ENCODE measurements at regions not wholly inside any gene's neighbourhood (a gene's known extent, or its start where the extent isn't known, plus 50 kb on each side); places are given as distances from the start of the nearest gene placed in this dataset.

DNA sequence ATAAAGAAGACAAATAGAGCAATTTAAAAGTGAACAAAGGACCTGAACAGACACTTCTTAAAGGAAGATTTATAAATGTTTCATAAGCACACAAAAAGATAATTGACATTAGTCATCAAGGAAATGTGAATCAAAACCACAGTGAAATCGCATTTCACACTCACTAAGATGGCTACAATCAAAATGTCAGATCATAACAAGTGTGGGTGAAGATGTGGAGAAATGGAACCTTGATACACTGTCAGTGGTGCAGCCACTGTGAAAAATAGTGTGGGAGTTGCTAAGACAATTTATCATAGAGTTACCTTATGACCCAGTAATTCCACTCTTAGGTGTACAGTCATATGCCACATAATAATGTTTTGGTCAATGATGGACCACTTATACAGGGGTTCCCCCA is 54.5 kb upstream of the HTR4 start:
- no peaks in the 10 kb centered on the region for H3K9me3 Mint-ChIP-seq

DNA sequence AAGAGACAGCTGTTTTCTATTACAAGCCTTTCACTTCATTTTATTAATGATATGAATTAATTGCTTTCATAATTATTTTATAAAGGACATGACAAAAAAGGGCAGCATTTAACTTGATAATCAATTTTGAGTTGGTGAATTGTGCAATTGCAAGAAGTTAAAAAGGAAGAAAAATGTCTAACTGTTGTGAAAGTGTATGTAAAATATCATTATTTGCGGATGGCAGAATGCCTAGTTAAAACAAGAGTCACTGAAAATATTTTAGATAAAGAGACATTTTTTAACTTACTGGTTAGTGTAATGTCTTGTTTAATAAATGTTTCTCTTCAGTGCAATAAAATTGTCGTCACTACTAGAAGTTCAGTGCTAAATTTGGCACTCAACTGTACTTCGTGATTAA is 57.6 kb upstream of the HTR4 start:
- Mint-ChIP-seq H3K4me1 (ENCODE audit: low read depth) (peaks cover 9% of the 10 kb centered on the region), H3K9me3 (no peaks in the 10 kb centered on the region), H3K4me3 (no peak overlapping the region), H3K27me3 (ENCODE audit: low read depth) (no peaks in the 10 kb centered on the region), H3K27ac (no peak overlapping the region), H3K36me3 (ENCODE audit: low read depth) (no peaks in the 10 kb centered on the region)
- no peak for DNase-seq (ENCODE audit: low spot score)

More for the DNA sequence above, 54.5 kb upstream of the HTR4 start:
- DNase-seq (ENCODE audit: low spot score) = peak; percentile 58
- Mint-ChIP-seq H3K4me3 (no peak overlapping the region), H3K27ac (no peak overlapping the region), H3K4me1 (ENCODE audit: low read depth) (peaks cover 7% of the 10 kb centered on the region), H3K27me3 (ENCODE audit: low read depth) (no peaks in the 10 kb centered on the region), H3K36me3 (ENCODE audit: low read depth) (no peaks in the 10 kb centered on the region)

DNA sequence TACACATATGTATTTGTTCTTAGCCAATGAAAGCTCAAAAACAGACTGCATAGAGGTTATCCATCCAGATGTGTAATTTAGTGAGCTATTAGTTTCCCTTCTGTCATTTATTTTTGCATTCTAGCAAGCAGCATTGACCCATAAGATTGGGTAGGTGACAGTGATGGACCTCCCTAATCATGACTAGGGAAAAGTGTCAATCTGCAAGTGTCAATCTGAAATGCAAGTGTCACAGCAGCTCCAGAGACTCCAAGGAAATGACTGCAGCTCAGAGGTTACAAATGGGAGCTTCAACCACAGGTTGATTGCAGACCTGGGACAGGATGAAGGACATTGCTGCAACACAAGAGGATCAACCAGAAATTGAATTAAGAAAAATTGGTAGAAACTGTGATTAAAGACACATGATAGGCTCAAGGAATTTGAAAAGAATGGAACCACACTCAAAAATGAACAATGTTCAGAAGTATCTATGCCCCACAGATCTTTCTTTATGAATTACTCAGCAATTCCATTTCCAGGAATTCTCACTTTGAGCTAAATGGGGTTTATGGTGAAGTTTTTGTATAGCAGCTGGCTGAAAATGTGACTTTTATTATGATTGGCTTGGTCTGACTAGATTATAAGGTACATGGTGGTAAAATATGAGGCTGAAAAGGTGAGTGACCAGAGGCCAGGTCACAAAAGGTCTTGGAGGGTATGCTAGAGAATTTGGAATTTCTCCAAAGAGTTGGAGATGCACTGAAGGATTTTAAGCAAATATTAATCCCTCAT is 59.6 kb upstream of the HTR4 start:
- DNase-seq (ENCODE audit: low spot score) = no peak
- Mint-ChIP-seq H3K36me3 (ENCODE audit: low read depth) (no peaks in the 10 kb centered on the region), H3K27ac (no peak overlapping the region), H3K27me3 (ENCODE audit: low read depth) (peaks cover under 1% of the 10 kb centered on the region), H3K4me1 (ENCODE audit: low read depth) (peaks cover 4% of the 10 kb centered on the region), H3K9me3 (no peaks in the 10 kb centered on the region), H3K4me3 (no peak overlapping the region)

DNA sequence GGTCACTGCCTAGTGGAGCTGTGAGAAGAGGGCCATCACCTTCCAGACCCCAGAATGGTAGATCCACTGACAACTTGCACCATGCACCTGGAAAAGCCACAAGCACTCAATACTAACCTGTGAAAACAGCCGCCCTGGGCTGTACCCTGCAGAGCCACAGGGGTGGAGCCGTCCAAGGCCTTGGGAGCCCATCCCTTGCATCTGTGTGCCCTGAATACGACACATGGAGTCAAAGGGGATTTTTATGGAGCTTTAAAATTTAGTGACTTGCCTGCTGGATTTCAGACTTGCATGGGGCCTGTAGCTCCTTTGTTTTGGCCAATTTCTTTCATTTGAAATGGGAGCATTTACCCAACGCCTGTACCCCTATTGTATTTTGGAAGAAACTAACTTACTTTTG is 62.4 kb upstream of the HTR4 start:
- Mint-ChIP-seq H3K4me1 (ENCODE audit: low read depth) (peaks cover 4% of the 10 kb centered on the region), H3K27ac (no peak overlapping the region), H3K36me3 (ENCODE audit: low read depth) (no peaks in the 10 kb centered on the region), H3K27me3 (ENCODE audit: low read depth) (peaks cover 11% of the 10 kb centered on the region), H3K4me3 (no peak overlapping the region), H3K9me3 (no peaks in the 10 kb centered on the region)
- DNase-seq (ENCODE audit: low spot score) = no peak

DNA sequence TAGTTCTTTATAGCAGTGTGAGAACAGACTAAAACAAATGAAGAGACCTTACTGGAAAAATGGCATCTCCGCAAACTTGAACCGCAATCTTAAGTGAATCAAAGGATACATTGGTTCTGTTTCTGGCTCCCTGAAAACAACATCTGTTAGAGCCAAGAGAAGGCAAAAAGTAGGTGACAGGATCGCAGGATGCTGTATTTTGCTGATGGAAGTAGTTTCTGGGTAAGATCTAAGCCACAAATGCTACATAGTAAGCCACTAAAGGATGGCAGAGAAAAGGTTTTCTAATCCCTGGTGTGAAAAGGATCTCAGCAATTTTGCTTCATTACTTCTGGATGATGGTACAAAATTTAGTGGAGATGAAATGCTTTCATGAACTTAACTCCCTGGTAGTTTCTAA is 63.3 kb upstream of the HTR4 start:
- no peak for DNase-seq (ENCODE audit: low spot score)
- peaks cover 11% of the 10 kb centered on the region for H3K27me3 Mint-ChIP-seq (ENCODE audit: low read depth)
- no peak overlapping the region for H3K4me3 Mint-ChIP-seq
- no peaks in the 10 kb centered on the region for H3K9me3 Mint-ChIP-seq
- H3K27ac Mint-ChIP-seq = no peak overlapping the region
- H3K36me3 Mint-ChIP-seq (ENCODE audit: low read depth) = no peaks in the 10 kb centered on the region
- H3K4me1 Mint-ChIP-seq (ENCODE audit: low read depth) = peaks cover 4% of the 10 kb centered on the region

DNA sequence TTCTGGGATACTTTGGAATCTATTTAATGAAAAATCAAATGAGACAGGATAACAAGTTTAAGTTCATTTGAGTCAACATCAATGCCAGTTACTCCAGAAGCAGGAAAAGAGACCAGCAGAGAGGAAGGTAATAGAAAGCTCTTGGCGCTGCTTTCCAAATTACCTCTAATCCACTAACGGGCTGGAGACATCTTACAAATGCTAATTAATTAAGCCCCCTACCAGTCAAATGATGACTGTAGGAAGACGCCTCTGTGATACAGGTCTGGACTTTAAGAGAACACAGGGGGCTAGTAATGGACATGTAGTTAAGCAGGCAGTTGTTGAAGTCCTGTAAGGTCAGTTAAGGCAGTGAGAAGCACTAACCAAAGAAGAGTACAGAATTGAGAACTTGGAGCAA is 65.3 kb upstream of the HTR4 start:
- Mint-ChIP-seq H3K36me3 (ENCODE audit: low read depth) (no peaks in the 10 kb centered on the region), H3K9me3 (no peaks in the 10 kb centered on the region), H3K4me3 (no peak overlapping the region), H3K27ac (no peak overlapping the region), H3K27me3 (ENCODE audit: low read depth) (peaks cover 17% of the 10 kb centered on the region), H3K4me1 (ENCODE audit: low read depth) (no peaks in the 10 kb centered on the region)
- no peak for DNase-seq (ENCODE audit: low spot score)

DNA sequence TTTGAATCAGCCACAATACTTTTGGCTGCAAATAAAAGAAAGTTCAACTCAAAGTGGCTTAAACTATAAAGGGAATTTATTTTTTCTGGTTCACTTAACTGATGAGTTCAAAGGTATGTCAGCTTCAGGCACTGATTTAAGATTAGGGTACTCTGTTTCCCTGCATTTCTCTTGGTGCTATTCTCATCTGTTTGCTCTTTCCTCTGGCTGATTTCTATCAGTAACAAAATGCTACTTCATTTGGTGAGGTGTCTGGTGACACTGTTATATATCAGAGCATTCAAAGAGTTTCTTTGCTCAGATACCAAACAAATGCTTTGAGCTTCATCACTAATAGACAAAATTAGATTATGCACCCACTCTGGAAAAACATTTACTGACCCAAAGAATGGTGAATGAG is 65.9 kb upstream of the HTR4 start:
- DNase-seq (ENCODE audit: low spot score) = no peak
- no peak overlapping the region for H3K27ac Mint-ChIP-seq
- H3K4me3 Mint-ChIP-seq = no peak overlapping the region
- H3K36me3 Mint-ChIP-seq (ENCODE audit: low read depth) = no peaks in the 10 kb centered on the region
- no peaks in the 10 kb centered on the region for H3K4me1 Mint-ChIP-seq (ENCODE audit: low read depth)
- no peaks in the 10 kb centered on the region for H3K9me3 Mint-ChIP-seq
- peaks cover 19% of the 10 kb centered on the region for H3K27me3 Mint-ChIP-seq (ENCODE audit: low read depth)

DNA sequence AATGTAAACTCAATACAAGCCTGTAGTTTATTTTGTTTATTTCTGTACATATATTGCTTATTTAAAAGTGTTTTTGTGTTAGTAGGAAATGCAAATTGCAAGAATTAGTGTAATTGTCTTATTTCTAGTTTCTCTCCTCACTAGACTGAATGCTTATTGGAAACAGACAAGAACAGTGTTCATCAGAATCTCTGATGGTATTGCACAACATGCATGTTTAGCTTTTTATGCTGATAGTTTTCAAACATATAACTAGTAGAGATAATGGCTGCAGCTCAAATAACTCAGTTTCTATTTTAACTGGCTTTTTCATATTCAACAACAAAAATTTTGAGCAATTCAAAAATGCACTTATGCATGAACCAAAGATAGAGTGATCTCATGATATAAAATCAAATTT is 68.8 kb upstream of the HTR4 start:
- DNase-seq (ENCODE audit: low spot score) = no peak
- no peaks in the 10 kb centered on the region for H3K9me3 Mint-ChIP-seq
- no peaks in the 10 kb centered on the region for H3K4me1 Mint-ChIP-seq (ENCODE audit: low read depth)
- peaks cover 19% of the 10 kb centered on the region for H3K27me3 Mint-ChIP-seq (ENCODE audit: low read depth)
- no peak overlapping the region for H3K27ac Mint-ChIP-seq
- H3K4me3 Mint-ChIP-seq = no peak overlapping the region
- H3K36me3 Mint-ChIP-seq (ENCODE audit: low read depth) = no peaks in the 10 kb centered on the region

DNA sequence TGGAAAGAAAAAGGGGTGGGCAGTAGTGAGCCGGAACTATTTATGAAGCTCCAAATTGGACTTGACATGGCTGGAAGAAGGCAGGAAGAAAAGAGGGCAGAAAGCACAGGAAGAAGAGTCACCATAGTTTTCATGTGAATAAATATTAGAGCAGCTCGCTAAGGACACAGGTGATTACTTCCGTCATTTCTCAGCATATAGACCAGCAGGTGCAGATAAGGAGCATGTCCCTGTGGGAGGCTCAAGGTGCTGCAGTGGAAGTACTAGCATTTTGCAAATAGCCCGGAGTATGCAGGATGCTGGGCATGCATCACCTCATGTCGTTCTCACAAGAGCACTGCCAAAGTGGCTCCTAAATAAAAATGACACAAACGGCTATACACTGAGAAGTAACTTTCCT is 71.3 kb upstream of the HTR4 start:
- Mint-ChIP-seq H3K27me3 (ENCODE audit: low read depth) (peaks cover 15% of the 10 kb centered on the region), H3K4me3 (no peak overlapping the region), H3K27ac (no peak overlapping the region), H3K9me3 (no peaks in the 10 kb centered on the region), H3K4me1 (ENCODE audit: low read depth) (no peaks in the 10 kb centered on the region), H3K36me3 (ENCODE audit: low read depth) (no peaks in the 10 kb centered on the region)
- no peak for DNase-seq (ENCODE audit: low spot score)

DNA sequence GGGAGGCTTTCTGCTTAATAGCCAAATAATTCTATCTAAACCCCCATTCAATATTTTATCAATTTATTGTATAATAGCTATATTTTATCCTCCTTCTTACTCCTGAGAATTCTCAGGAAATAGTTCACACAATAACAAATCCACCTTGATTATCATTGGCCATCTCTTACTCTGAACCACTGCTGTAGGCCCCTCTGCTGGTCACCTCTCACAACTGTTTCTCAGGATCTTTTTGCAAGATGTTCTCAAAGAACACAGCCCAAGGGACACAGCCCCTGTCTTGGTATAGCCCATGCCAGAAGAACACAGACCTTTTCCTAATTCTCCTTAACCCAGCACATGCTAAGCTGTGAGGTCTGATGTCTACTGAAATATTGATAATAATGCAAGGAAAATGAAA is 74.9 kb upstream of the HTR4 start:
- no peak for DNase-seq (ENCODE audit: low spot score)
- Mint-ChIP-seq H3K9me3 (no peaks in the 10 kb centered on the region), H3K27ac (no peak overlapping the region), H3K27me3 (ENCODE audit: low read depth) (peaks cover 23% of the 10 kb centered on the region), H3K4me1 (ENCODE audit: low read depth) (peaks cover 5% of the 10 kb centered on the region), H3K4me3 (no peak overlapping the region), H3K36me3 (ENCODE audit: low read depth) (no peaks in the 10 kb centered on the region)

DNA sequence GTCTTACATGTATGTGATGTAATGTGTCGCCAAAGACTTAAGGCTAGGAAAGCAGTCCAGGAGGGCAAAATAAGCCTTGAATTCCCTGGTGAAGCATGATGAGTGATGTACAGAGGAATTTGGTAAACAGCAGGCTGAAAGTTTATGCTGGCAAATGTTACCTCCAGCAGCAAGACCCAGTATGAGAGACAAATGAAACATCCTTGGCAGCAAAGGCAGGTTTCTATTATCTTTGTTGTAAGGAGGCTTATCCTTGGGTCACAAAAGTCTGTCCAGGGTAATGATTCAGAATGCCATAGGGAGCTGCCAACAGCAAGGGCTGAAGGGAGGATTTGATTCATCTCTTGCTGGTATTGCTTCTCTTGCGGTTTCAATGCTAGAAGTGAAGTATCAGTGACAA is 75.9 kb upstream of the HTR4 start:
- Mint-ChIP-seq H3K9me3 (no peaks in the 10 kb centered on the region), H3K4me3 (no peak overlapping the region), H3K27ac (no peak overlapping the region), H3K4me1 (ENCODE audit: low read depth) (peaks cover 5% of the 10 kb centered on the region), H3K27me3 (ENCODE audit: low read depth) (peaks cover 24% of the 10 kb centered on the region), H3K36me3 (ENCODE audit: low read depth) (no peaks in the 10 kb centered on the region)
- DNase-seq (ENCODE audit: low spot score) = no peak

DNA sequence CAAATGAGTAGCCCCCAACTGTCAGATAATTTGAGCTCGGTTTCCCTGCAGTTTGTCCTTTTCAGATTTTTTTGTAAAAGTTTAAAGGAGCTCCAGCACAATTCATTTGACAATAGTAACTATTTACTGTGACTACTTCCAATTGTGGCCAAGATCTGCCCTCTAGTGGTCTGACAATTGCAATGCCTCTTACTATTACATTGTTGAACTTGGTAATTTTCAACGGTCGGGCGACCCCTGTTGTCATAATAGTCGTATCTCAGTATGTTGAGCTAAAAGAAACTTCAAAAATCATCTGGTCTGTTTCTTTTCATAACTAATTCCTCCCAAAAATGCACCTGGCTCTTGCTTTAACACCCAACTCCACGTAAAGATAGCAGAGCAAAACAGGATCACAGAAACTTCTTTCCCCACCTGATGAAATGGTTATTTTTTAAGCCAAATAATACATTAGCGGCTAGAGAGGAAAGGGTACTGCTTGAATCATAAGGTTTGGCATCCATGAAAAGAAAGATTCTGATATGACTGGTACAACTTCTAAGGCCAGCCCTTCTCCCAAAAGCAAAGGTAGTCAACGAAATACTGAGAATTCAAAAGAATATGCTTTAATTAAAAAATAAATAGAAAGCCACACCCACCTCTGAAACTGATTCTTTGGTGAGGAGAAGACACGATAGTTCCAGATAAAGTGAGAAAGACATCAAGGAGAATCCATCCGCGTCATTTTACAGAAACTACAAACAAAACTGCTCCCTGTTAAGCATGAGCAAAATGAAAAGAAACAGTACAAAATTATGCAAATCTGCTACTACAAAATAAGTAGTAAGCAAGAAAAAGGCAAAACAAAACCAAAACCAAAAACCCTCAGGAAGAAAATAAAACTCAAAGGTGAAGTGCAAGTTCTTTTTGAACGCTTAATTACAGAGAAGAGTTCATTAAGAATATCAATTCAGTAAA is 76.9 kb upstream of the HTR4 start:
- Mint-ChIP-seq H3K27me3 (ENCODE audit: low read depth) (peaks cover 25% of the 10 kb centered on the region), H3K4me1 (ENCODE audit: low read depth) (peaks cover 5% of the 10 kb centered on the region), H3K4me3 (peak overlapping the region; percentile 50), H3K9me3 (no peaks in the 10 kb centered on the region), H3K36me3 (ENCODE audit: low read depth) (no peaks in the 10 kb centered on the region), H3K27ac (no peak overlapping the region)
- DNase-seq (ENCODE audit: low spot score) = peak; percentile 58

DNA sequence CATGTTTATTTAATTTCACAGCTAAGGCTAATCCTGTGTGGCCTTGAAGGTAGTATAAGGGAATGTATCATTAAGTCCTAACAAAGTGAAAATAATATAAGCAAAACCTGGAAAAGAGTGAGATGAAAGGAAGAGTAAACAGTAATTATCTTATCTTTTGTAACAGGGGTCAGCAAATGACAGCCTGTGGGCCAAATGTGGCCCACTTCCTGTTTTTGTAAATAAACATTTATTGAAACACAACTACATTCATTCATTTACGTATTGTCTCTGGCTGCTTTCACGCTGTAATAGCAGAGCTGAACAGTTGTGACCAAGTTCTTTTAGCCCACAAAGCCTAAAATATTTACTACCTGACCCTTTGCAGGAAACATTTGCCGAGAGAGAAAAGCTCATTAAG is 78.4 kb upstream of the HTR4 start:
- peaks cover 27% of the 10 kb centered on the region for H3K27me3 Mint-ChIP-seq (ENCODE audit: low read depth)
- no peak overlapping the region for H3K27ac Mint-ChIP-seq
- H3K4me1 Mint-ChIP-seq (ENCODE audit: low read depth) = peaks cover 5% of the 10 kb centered on the region
- H3K4me3 Mint-ChIP-seq = no peak overlapping the region
- no peak for DNase-seq (ENCODE audit: low spot score)
- H3K9me3 Mint-ChIP-seq = no peaks in the 10 kb centered on the region
- H3K36me3 Mint-ChIP-seq (ENCODE audit: low read depth) = no peaks in the 10 kb centered on the region

DNA sequence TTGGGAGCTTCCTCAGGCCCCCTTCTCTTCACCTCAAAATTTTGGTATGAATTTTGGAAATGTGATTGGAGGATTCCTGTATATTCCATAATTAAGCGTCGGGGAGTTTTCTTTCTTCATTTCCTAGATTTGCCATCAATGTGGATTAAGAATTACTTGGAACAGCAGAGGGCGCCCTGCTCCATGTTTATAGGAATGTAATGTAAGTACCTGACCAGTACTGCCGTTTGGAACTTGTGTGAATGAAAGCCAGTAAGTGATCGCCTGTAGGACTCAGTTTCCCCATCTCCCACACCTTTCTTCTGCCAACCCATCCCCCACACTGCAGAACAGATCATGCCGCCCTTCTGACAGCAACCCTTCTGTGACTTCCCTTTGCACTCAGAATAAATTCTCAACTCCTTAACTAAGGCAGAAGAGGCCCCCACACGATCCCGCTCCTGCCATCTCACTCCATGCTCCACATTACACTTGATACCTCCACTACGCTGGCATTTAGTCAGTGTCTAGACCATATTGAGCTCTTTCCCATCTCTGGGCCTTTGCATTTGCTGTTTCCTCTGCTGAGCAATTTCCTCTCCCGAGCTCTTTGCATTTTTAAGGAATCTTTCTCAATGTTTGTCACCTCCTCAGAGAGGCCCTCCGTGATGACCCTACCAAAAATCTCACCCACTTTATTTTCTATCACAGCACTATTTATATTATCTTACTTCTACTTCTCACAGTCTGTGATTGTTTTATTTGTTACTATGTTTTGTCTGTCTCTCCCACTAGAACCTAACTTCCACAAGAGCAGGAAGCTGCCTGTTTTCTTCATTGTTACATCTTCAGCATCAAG is 79.5 kb upstream of the HTR4 start:
- Mint-ChIP-seq H3K27ac (no peak overlapping the region), H3K9me3 (no peaks in the 10 kb centered on the region), H3K27me3 (ENCODE audit: low read depth) (peaks cover 32% of the 10 kb centered on the region), H3K4me3 (no peak overlapping the region), H3K4me1 (ENCODE audit: low read depth) (peaks cover 5% of the 10 kb centered on the region), H3K36me3 (ENCODE audit: low read depth) (no peaks in the 10 kb centered on the region)
- peak; percentile 54 for DNase-seq (ENCODE audit: low spot score)
